GM12878 (cell line): ENCODE measurements at regions not wholly inside any gene's neighbourhood (a gene's known extent, or its start where the extent isn't known, plus 50 kb on each side); places are given as distances from the start of the nearest gene placed in this dataset.

ENCODE experiments used
- ATAC-seq: fragments of 200-7000 bp; cut with Tn5 transposase; 3 replicates; pipeline ENCODE4 v1.9.1; 2020; ENCODE audit warnings: mild to moderate bottlenecking, moderate library complexity
- BruUV-seq: library from RNA; stranded (reverse); fragments of 400-500 nt; replicated peaks from 2 replicates; lab custom pipeline; 2021; lab: Mats Ljungman, UMichigan
- CTCF ChIA-PET: fragments of 300-600 bp; sonication (Branson Sonifier 250); formaldehyde crosslinking; extraction: SDS; loops from one replicate; lab custom pipeline; 2021; ENCODE audit warnings: inconsistent platforms; lab: Yijun Ruan, JAX
- POLR2A ChIA-PET: fragments of 350-600 bp; formaldehyde crosslinking; extraction: SDS; loops from one replicate; lab custom pipeline; 2021; ENCODE audit warnings: inconsistent platforms; lab: Charles Lee
- RAD21 ChIA-PET: fragments of 300-600 bp; sonication (Branson Sonifier 250); formaldehyde crosslinking; loops from one replicate; lab custom pipeline; 2023; ENCODE audit warnings: antibody characterized with exemption; ENCODE audit not compliant: unreplicated experiment; lab: Charles Lee
- SMC1A ChIA-PET: fragments of 300-600 bp; sonication (Branson Sonifier 250); formaldehyde crosslinking; loops from one replicate; lab custom pipeline; 2023; ENCODE audit not compliant: unreplicated experiment, uncharacterized antibody; lab: Charles Lee
- DNase-seq: peaks from one replicate; pipeline ENCODE4 v3.0.0-alpha.2; 2011; ENCODE audit warnings: low read depth, low spot score
- FAIRE-seq: peaks from 3 replicates; lab custom pipeline; 2011; peaks lifted over from hg19 to GRCh38; lab: Jason Lieb, UNC
- H2AFZ ChIP-seq: 2 replicates; pipeline ENCODE4 v1.6.0; 2011; ENCODE audit warnings: low read depth, low read length, control low read depth; ENCODE audit not compliant: control insufficient read depth
- H3K27ac ChIP-seq: 2 replicates; pipeline ENCODE4 v1.5.1; 2011; ENCODE audit warnings: control low read depth; ENCODE audit not compliant: control insufficient read depth, insufficient read depth
- H3K27me3 ChIP-seq, 2 experiments: replicated peaks in 1 of 2; 2 replicates each; pipeline versions ENCODE4 v1.6.0 to v1.6.1; 2011; ENCODE audit warnings: low read length in 1 of 2; ENCODE audit not compliant: control insufficient read depth in 2 of 2, insufficient read depth in 2 of 2
- H3K36me3 ChIP-seq, 2 experiments: 2 replicates each; pipeline ENCODE4 v1.5.1; 2011; ENCODE audit warnings: low read length in 1 of 2; ENCODE audit not compliant: control insufficient read depth in 2 of 2, insufficient read depth in 2 of 2
- H3K4me1 ChIP-seq: 2 replicates; pipeline ENCODE4 v1.6.1; 2011; ENCODE audit warnings: mild to moderate bottlenecking, low read length, moderate library complexity, mixed read lengths; ENCODE audit not compliant: control insufficient read depth, insufficient read depth
- H3K4me2 ChIP-seq: 2 replicates; pipeline ENCODE4 v1.6.0; 2011; ENCODE audit warnings: control low read depth; ENCODE audit not compliant: control insufficient read depth, insufficient read depth
- H3K4me3 ChIP-seq: fragments of 200-600 bp; sonication (generic); 2 replicates; pipeline ENCODE4 v1.5.1; 2016
- H3K79me2 ChIP-seq: 2 replicates; pipeline ENCODE4 v1.6.0; 2011; ENCODE audit warnings: low read length; ENCODE audit not compliant: control insufficient read depth, insufficient read depth
- H3K9ac ChIP-seq: 2 replicates; pipeline ENCODE4 v1.8.0; 2011; ENCODE audit warnings: low read length, control low read depth, mixed read lengths; ENCODE audit not compliant: control insufficient read depth, insufficient read depth
- H3K9me3 ChIP-seq: replicated peaks from 3 replicates; pipeline ENCODE4 v1.5.1; 2011; ENCODE audit warnings: mild to moderate bottlenecking, low read length; ENCODE audit not compliant: control insufficient read depth, insufficient read depth
- H4K20me1 ChIP-seq: 2 replicates; pipeline ENCODE4 v1.6.0; 2011; ENCODE audit not compliant: control insufficient read depth, insufficient read depth
- CBX5 ChIP-seq: sonication (generic); IDR thresholded peaks from 2 replicates; pipeline ENCODE4 v1.6.1; 2016; ENCODE audit warnings: low read depth, moderate library complexity, mild to moderate bottlenecking, inconsistent platforms
- CHD2 ChIP-seq: IDR thresholded peaks from 2 replicates; pipeline ENCODE4 v1.6.1; 2011; ENCODE audit warnings: low read depth, low read length, improper control_type of control experiment, borderline replicate concordance
- CREM ChIP-seq: IDR thresholded peaks from 2 replicates; pipeline ENCODE4 v1.6.1; 2014; ENCODE audit warnings: antibody characterized with exemption, low read depth
- DPF2 ChIP-seq: fragments of 450-650 bp; IDR thresholded peaks from 2 replicates; pipeline ENCODE4 v1.6.1; 2017; ENCODE audit warnings: mild to moderate bottlenecking
- PBX3 ChIP-seq: IDR thresholded peaks from 2 replicates; pipeline ENCODE4 v1.6.1; 2011; ENCODE audit warnings: mild to moderate bottlenecking, low read depth, low read length, moderate library complexity; ENCODE audit not compliant: insufficient replicate concordance
- RUNX3 ChIP-seq: IDR thresholded peaks from 2 replicates; pipeline ENCODE4 v1.6.1; 2012; ENCODE audit warnings: low read length, inconsistent platforms
- ZBTB4 ChIP-seq: fragments of 450-650 bp; formaldehyde crosslinking; IDR thresholded peaks from 2 replicates; pipeline ENCODE4 v1.4.0; 2022; ENCODE audit warnings: mild to moderate bottlenecking, moderate library complexity
- WGBS: methylation state at CpG from one replicate; pipeline ENCODE4 v1.1.6; 2016; ENCODE audit warnings: low lambda C conversion rate; ENCODE audit not compliant: insufficient replicate concordance, insufficient coverage; ENCODE audit errors: missing lambda C conversion rate; 5-methylcytosine and 5-hydroxymethylcytosine counted together
- in situ Hi-C: fragments of 300-500 bp; cut with MboI; formaldehyde crosslinking; loops from 9 replicates; pipeline ENCODE4 v1.14.3; 2018; ENCODE audit warnings: mixed read lengths
- intact Hi-C: fragments of 100-400 bp; cut with micrococcal nuclease; formaldehyde crosslinking; loops from one replicate; pipeline ENCODE4 v1.14.2; 2022; ENCODE audit not compliant: unreplicated experiment

- in situ Hi-C loops (no loop called here), intact Hi-C loops (no loop called here)
- 5% methylated on average over 1 of the region's 1 CpG for WGBS
- ChIA-PET SMC1A (no interaction called here), CTCF (no interaction called here), POLR2A (no interaction called here), RAD21 (no interaction called here)
- DNase-seq (no peak), FAIRE-seq (no peak), ATAC-seq (no peak)
- no peaks in the 10 kb centered on the region for H4K20me1 ChIP-seq
- H3K4me2 ChIP-seq = no peak overlapping the region
- no peak overlapping the region for H3K4me3 ChIP-seq
- H3K27me3 ChIP-seq = no peaks in the 10 kb centered on the region
- no peaks in the 10 kb centered on the region for H3K4me1 ChIP-seq
- H3K9me3 ChIP-seq = no peaks in the 10 kb centered on the region; the same call in 2 of the 3 replicates
- no peak overlapping the region for H3K27ac ChIP-seq
- no peak overlapping the region for H3K9ac ChIP-seq
- H3K36me3 ChIP-seq = no peaks in the 10 kb centered on the region
- H2AFZ ChIP-seq = no peak overlapping the region
- BruUV-seq = no TSS peak
- TF ChIP-seq CREM = no peak
- no peaks in the 10 kb centered on the region for H3K79me2 ChIP-seq
Observed at GRCh38 chr6:85824329-85824728, 181.6 kb upstream of the SYNCRIP start.

- CTCF ChIA-PET = no interaction called here
- intact Hi-C loops = no loop called here
- no peak overlapping the region for H3K4me3 ChIP-seq
Observed at GRCh38 chr6:85810558-85810957, 167.9 kb upstream of the SYNCRIP start.

More at GRCh38 chr6:85810558-85810957, 167.9 kb upstream of the SYNCRIP start:
- Histone ChIP-seq H3K4me2 (no peak overlapping the region), H4K20me1 (no peaks in the 10 kb centered on the region), H3K4me1 (no peaks in the 10 kb centered on the region), H3K36me3 (no peaks in the 10 kb centered on the region), H3K27ac (no peak overlapping the region), H3K27me3 (no peaks in the 10 kb centered on the region), H3K9ac (no peak overlapping the region), H3K9me3 (peaks cover 2% of the 10 kb centered on the region; the same call in 2 of the 3 replicates), H3K79me2 (no peaks in the 10 kb centered on the region)
- FAIRE-seq (no peak), DNase-seq (no peak)
- ChIA-PET POLR2A (no interaction called here), RAD21 (no interaction called here), SMC1A (no interaction called here)
- in situ Hi-C loops = no loop called here
- WGBS = 7% methylated on average over 1 of the region's 1 CpG
- no TSS peak for BruUV-seq
- no peak for TF ChIP-seq PBX3
- TF ChIP-seq RUNX3 = peak; percentile 37; the same call in 1 of the 2 replicates
- TF ChIP-seq DPF2 = no peak
- no peak for TF ChIP-seq CHD2
- TF ChIP-seq ZBTB4 (CRISPR knock-in tag) = no peak
- TF ChIP-seq CBX5 = 0 out of 2 replicates have a peak, but pooled peaks have one; percentile 44
- TF ChIP-seq, all 136 proteins: peak for 2
- ATAC-seq = no peak
- H2AFZ ChIP-seq = no peak overlapping the region
